HFF-Myc (cell line): ENCODE measurements at regions not wholly inside any gene's neighbourhood (a gene's known extent, or its start where the extent isn't known, plus 50 kb on each side); places are given as distances from the start of the nearest gene placed in this dataset.

Source experiments
- DNase-seq: peaks from one replicate; pipeline ENCODE4 v3.0.0-alpha.2; 2011; ENCODE audit warnings: low read depth; ENCODE audit errors: extremely low read depth
- H3K4me3 ChIP-seq: replicated peaks from 2 replicates; pipeline ENCODE4 v1.5.1; 2011; ENCODE audit warnings: low read depth, mild to moderate bottlenecking, control low read depth, low read length
- TF ChIP-seq, protein P1 (sequence below): IDR thresholded peaks from 2 replicates; pipeline ENCODE4 v1.5.1; 2012; ENCODE audit warnings: mild to moderate bottlenecking, low read depth, low read length, control low read depth; ENCODE audit errors: missing control alignments

DNA sequence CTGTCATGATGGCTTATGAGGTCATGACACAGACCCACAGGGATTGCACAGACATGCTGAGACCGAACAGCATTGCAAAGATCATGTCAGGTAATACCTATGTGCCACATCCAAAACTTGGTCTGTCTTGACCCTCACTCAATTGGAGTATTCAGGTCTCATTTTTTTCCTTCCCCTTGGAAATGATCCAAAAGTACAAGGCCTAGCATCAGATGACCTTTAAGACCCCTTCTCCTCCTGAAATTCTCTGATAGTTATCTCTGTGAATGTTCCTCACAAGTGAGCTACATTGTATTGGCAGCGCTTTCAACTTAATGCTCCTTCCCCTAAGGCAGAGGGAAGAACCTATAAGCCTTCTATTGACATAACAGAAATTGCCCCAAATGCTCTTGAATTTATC is 507.4 kb upstream of the JARID2 start:
- no peak for DNase-seq
- TF ChIP-seq, protein P1, sequence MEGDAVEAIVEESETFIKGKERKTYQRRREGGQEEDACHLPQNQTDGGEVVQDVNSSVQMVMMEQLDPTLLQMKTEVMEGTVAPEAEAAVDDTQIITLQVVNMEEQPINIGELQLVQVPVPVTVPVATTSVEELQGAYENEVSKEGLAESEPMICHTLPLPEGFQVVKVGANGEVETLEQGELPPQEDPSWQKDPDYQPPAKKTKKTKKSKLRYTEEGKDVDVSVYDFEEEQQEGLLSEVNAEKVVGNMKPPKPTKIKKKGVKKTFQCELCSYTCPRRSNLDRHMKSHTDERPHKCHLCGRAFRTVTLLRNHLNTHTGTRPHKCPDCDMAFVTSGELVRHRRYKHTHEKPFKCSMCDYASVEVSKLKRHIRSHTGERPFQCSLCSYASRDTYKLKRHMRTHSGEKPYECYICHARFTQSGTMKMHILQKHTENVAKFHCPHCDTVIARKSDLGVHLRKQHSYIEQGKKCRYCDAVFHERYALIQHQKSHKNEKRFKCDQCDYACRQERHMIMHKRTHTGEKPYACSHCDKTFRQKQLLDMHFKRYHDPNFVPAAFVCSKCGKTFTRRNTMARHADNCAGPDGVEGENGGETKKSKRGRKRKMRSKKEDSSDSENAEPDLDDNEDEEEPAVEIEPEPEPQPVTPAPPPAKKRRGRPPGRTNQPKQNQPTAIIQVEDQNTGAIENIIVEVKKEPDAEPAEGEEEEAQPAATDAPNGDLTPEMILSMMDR = no peak
- H3K4me3 ChIP-seq = no peak overlapping the region

DNA sequence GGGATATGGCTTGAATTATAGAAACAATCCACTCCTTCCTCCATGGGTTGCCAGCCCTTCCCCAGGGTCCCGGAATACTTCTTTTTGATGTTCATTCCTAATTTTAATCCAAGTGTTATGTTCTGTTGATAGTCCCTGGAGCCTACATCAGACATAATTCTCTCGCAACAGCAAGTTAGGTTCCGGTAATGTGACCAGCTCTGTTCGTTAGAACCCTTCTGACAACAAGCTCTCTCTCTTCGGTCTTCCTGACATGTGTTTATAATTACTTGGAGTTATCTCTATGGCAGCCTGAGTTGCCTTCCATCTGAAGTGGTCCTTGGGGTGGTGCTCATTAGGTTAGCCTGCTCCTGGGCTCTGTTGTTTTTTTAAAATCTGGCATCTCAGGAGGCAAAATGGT is 506.9 kb upstream of the JARID2 start:
- H3K4me3 ChIP-seq = no peak overlapping the region
- no peak for DNase-seq
- TF ChIP-seq, protein P1 = no peak

DNA sequence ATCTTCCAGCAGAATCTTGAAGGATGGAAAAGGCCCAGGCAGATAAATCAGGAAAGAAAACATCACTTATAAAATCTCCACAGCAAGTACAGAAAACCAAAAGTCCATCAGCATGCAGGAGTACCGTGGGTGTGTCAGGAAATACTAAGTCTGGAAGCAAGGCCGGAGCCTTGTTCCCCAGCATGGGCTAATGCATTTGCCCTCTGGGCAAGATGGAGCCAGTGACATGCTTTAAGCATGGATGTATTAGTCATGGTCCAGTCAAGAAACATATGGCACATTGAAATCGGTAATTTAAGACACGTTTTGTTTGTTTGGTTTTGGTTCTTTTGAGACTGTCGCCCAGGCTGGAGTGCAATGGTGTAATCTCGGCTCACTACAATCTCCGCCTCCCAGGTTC is 506.0 kb upstream of the JARID2 start:
- TF ChIP-seq, protein P1 = no peak
- no peak overlapping the region for H3K4me3 ChIP-seq
- no peak for DNase-seq

DNA sequence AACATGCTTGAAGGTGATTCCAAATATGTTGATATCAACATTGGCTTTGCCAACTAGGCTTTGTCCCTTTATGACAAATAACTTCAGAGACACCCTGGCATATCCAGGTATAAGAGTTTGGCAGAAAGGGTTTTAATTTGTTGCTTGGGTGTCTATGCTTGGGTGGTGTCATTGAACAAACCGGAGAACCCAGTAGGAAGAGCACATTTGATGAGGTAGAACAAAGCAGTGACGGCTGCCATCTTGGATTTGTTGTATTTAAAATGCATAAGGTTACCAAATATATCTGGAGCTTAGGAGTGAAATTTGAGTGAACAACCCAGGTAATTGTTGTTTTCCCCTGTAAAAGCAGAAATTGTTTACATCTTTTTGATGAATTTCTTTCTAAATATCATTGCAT is 503.7 kb upstream of the JARID2 start:
- H3K4me3 ChIP-seq = no peak overlapping the region
- TF ChIP-seq, protein P1 = no peak
- DNase-seq = no peak

DNA sequence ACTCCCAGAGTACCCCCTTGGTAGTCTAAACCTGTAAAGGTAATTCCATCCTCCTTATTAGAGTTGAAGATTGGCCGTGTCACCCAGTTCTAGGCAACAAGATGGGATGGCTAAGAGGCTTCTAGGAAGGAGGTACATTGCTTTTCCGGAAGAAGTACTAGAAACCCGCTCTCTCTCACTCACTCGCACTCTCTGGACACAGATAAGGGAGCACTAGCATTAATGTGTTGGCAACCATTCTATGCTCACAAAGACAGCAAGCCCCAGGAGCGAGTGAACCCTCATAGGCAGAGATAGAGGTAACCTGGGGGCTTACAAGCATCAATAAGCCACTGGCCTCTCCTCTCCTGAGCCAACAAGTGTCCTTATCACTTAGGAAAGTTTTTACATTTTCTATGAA is 503.2 kb upstream of the JARID2 start:
- TF ChIP-seq, protein P1 = no peak
- DNase-seq = no peak
- H3K4me3 ChIP-seq = no peak overlapping the region

DNA sequence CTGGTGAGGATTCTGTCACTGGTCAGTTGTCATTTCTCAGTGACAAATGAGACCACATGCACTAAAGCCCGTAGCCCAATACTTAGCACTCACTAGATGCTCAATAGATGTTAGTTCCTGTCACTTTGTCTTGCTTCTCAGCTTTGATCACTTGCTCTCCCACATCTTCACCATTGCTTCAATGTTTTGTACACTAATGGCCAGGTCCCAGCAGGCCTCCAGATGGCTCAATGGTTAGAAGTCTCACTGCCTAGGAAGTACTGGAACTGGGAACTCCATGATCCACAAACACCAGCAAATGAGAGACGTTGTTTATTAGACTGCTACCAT is 502.8 kb upstream of the JARID2 start:
- no peak for DNase-seq
- no peak overlapping the region for H3K4me3 ChIP-seq
- TF ChIP-seq, protein P1 = no peak

DNA sequence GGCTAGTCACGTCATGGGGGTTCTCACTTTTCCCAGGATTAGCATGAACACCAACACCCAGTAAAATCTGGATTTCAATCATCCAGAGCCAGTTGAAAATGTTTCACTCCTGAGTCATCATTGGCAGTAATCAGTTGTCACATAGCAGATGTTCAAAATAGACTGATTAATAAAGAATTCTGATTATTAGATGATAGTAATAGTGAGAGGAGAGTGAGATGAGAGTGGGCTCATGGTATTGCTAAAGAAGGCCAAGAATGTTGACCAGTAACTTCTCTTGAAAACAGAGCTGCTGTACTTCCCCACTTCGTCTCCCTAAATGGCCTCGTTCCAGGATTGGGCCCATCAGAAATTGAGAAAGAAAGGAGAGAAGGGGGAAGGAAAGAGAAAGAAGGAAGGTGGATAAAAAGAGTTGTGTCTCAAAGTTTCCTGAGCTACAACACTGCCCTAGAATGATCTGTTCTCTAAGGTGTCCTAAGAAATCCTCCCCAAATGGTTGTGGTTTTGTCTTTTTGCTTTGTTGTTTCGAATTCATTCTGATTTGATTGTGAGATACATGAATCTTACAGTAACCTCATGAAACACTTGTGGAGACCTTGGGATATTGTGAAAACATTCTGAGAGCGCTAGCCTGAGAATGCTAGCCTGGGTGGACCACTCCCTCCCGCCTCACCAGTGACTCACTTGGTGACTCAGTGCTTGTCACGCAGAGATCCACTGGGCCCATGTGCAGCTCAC is 502.2 kb upstream of the JARID2 start:
- DNase-seq = peak; percentile 94

More for the DNA sequence above, 502.2 kb upstream of the JARID2 start:
- TF ChIP-seq, protein P1 = no peak
- H3K4me3 ChIP-seq = no peak overlapping the region
